Loucy (cell line): ENCODE measurements at regions not wholly inside any gene's neighbourhood (a gene's known extent, or its start where the extent isn't known, plus 50 kb on each side); places are given as distances from the start of the nearest gene placed in this dataset.

Source experiments
- CTCF ChIP-seq: fragments of 200-600 bp; sonication (generic); conservative IDR thresholded peaks from 2 replicates; pipeline ENCODE4 v1.5.1; 2014; ENCODE audit warnings: mild to moderate bottlenecking, antibody characterized with exemption, low read length
- EZH2phosphoT487 ChIP-seq: fragments of 200-600 bp; IDR thresholded peaks from 2 replicates; pipeline ENCODE4 v1.6.1; 2018; ENCODE audit warnings: antibody characterized with exemption, mild to moderate bottlenecking, moderate library complexity, borderline replicate concordance

GRCh38 chr4:108520807-108521206 is 99.6 kb upstream of the RPL34 start:
- no peak for TF ChIP-seq CTCF
- TF ChIP-seq EZH2phosphoT487: no peak
